ENCODE measurements at regions not wholly inside any gene's neighbourhood (a gene's known extent, or its start where the extent isn't known, plus 50 kb on each side); places are given as distances from the start of the nearest gene placed in this dataset.

GRCh38 chr5:168031614-168032013 is 259.8 kb upstream of the WWC1 start:
- no peak for DNase-seq (ENCODE audit: low read depth in 2 of 2)

- no peak for DNase-seq (ENCODE audit: low read depth in 2 of 2)
Observed at GRCh38 chr5:168039039-168039438, 252.4 kb upstream of the WWC1 start.

GRCh38 chr5:168039566-168040248 is 251.7 kb upstream of the WWC1 start:
- DNase-seq (ENCODE audit: low read depth in 2 of 2) = no peak

GRCh38 chr5:168041583-168041982 is 249.9 kb upstream of the WWC1 start:
- DNase-seq (ENCODE audit: low read depth in 2 of 2) = no peak

GRCh38 chr5:168042284-168043068 is 249.0 kb upstream of the WWC1 start:
- DNase-seq (ENCODE audit: low read depth in 2 of 2) = no peak

GRCh38 chr5:168046163-168046562 is 245.3 kb upstream of the WWC1 start:
- DNase-seq (ENCODE audit: low read depth in 2 of 2) = no peak

GRCh38 chr5:168047043-168047668 is 244.3 kb upstream of the WWC1 start:
- DNase-seq (ENCODE audit: low read depth in 2 of 2) = no peak

- DNase-seq (ENCODE audit: low read depth in 2 of 2) = no peak
Observed at GRCh38 chr5:168047669-168048111, 243.8 kb upstream of the WWC1 start.

- no peak for DNase-seq (ENCODE audit: low read depth in 2 of 2)
Observed at GRCh38 chr5:168048486-168048885, 243.0 kb upstream of the WWC1 start.

GRCh38 chr5:168052686-168053085 is 238.8 kb upstream of the WWC1 start:
- DNase-seq (ENCODE audit: low read depth in 2 of 2) = no peak

- no peak for DNase-seq (ENCODE audit: low read depth in 2 of 2)
Observed at GRCh38 chr5:168054091-168054490, 237.4 kb upstream of the WWC1 start.

- DNase-seq (ENCODE audit: low read depth in 2 of 2) = no peak
Observed at GRCh38 chr5:168055141-168055683, 236.2 kb upstream of the WWC1 start.

- DNase-seq (ENCODE audit: low read depth in 2 of 2) = no peak
Observed at GRCh38 chr5:168055961-168056360, 235.5 kb upstream of the WWC1 start.

GRCh38 chr5:168056499-168057182 is 234.8 kb upstream of the WWC1 start:
- no peak for DNase-seq (ENCODE audit: low read depth in 2 of 2)

GRCh38 chr5:168057905-168058304 is 233.5 kb upstream of the WWC1 start:
- no peak for DNase-seq (ENCODE audit: low read depth in 2 of 2)

- no peak for DNase-seq (ENCODE audit: low read depth in 2 of 2)
Observed at GRCh38 chr5:168059131-168059530, 232.3 kb upstream of the WWC1 start.

- no peak for DNase-seq (ENCODE audit: low read depth in 2 of 2)
Observed at GRCh38 chr5:168062239-168062638, 229.2 kb upstream of the WWC1 start.

GRCh38 chr5:168064457-168064856 is 227.0 kb upstream of the WWC1 start:
- DNase-seq (ENCODE audit: low read depth in 2 of 2) = no peak

- DNase-seq (ENCODE audit: low read depth in 2 of 2) = no peak
Observed at GRCh38 chr5:168064933-168065622, 226.4 kb upstream of the WWC1 start.

- DNase-seq (ENCODE audit: low read depth in 2 of 2) = no peak
Observed at GRCh38 chr5:168066536-168067208, 224.8 kb upstream of the WWC1 start.

GRCh38 chr5:168070761-168071160 is 220.7 kb upstream of the WWC1 start:
- DNase-seq (ENCODE audit: low read depth in 2 of 2) = no peak
